Heart right ventricle (tissue), 16 donors: ENCODE measurements at regions not wholly inside any gene's neighbourhood (a gene's known extent, or its start where the extent isn't known, plus 50 kb on each side); places are given as distances from the start of the nearest gene placed in this dataset.

Source experiments
- ATAC-seq, 8 donors: fragments of 200-7000 bp; cut with Tn5 transposase; one replicate each; pipeline ENCODE4 v1.9.1; 2020; ENCODE audit warnings: mild to moderate bottlenecking in 8 of 8, moderate library complexity in 8 of 8, moderate number of reproducible peaks in 1 of 8
- DNase-seq, 2 donors: peaks; one replicate each; pipeline ENCODE4 v3.0.0-alpha.2; 2020
- H3K27ac ChIP-seq, 10 donors: fragments of 200-600 bp; sonication (generic) in 2 of 10; one replicate each; pipeline versions ENCODE4 v1.5.0 to v1.8.0; 2020 to 2022; ENCODE audit warnings: mild to moderate bottlenecking in 3 of 10
- H3K27me3 ChIP-seq, 7 donors: fragments of 200-600 bp; one replicate each; pipeline ENCODE4 v1.8.0; 2021 to 2022; ENCODE audit warnings: mild to moderate bottlenecking in 2 of 7
- H3K36me3 ChIP-seq, 9 donors: fragments of 200-600 bp; sonication (generic) in 1 of 9; one replicate each; pipeline versions ENCODE4 v1.5.0 to v1.8.0; 2020 to 2022; ENCODE audit warnings: mild to moderate bottlenecking in 2 of 9
- H3K4me1 ChIP-seq, 9 donors: fragments of 200-600 bp; sonication (generic) in 1 of 9; one replicate each; pipeline versions ENCODE4 v1.5.0 to v1.8.0; 2020 to 2022; ENCODE audit warnings: mild to moderate bottlenecking in 4 of 9
- H3K4me3 ChIP-seq, 10 donors: fragments of 200-600 bp; sonication (generic) in 2 of 10; one replicate each; pipeline versions ENCODE4 v1.5.0 to v1.8.0; 2020 to 2022; ENCODE audit warnings: mild to moderate bottlenecking in 7 of 10, moderate library complexity in 2 of 10
- H3K9me3 ChIP-seq, 11 donors: fragments of 200-600 bp in 10 of 11; sonication (generic) in 2 of 11; one replicate each; pipeline versions ENCODE4 v1.5.0 to v1.8.0; 2013 to 2022; ENCODE audit warnings: mild to moderate bottlenecking in 2 of 11, control low read depth in 1 of 11, moderate library complexity in 1 of 11
- CTCF ChIP-seq, 9 donors: fragments of 200-600 bp; sonication (generic) in 2 of 9; IDR thresholded peaks; one replicate each; pipeline versions ENCODE4 v1.5.0 to v1.8.0; 2021 to 2022; ENCODE audit warnings: antibody characterized with exemption in 9 of 9, mild to moderate bottlenecking in 5 of 9, moderate library complexity in 1 of 9
- WGBS, 2 donors: extraction: QIAGEN DNeasy Blood & Tissue Kit; methylation state at CpG; one replicate each; pipeline ENCODE4 v1.1.7; 2013; ENCODE audit warnings: inconsistent platforms in 1 of 2; 5-methylcytosine and 5-hydroxymethylcytosine counted together
- intact Hi-C, 10 donors: fragments of 100-400 bp; cut with DNase I; formaldehyde crosslinking; loops; one replicate each; pipeline versions ENCODE4 v1.11.1 to v1.14.2; 2022
- donor health status: Arrhythmogenic right ventricular cardiomyopathy.
- donor health status: ischemic (EF 13 %, LVEDD 7.1; RV severe dilation, severe dysfunction).
- donor health status: healthy with polysubstance abuse.
- donor health status: DM: no; HTN: yes; CAD: no.
- donor health status: DM: no; HTN: no; CAD: no.
- donor health status: ischemic (EF 25% LVEDD 6.9; RV normal size, moderate dysfunction).
- donor health status: ischemic (EF 25% LVEDD 5.7; RV mildly dilated, moderate dysfunction).
- donor health status: healthy.
- donor health status: DM: yes; HTN: yes; CAD: no.
- donor health status: Ischemic cardiomyopathy.
- donor health status: ischemic (EF 35%, LVEDD 5.7; RV mildly dilated, moderate dysfunction).
- donor health status: nonischemic (EF 11% LVEDD 7.7; RV severe dilation, severe dysfunction).
- donor health status: DM: yes; HTN: yes; CAD: no.
- donor health status: PGD.
- donor health status: ischemic (EF 29% LVEDD 5.4; RV normal size, mild dysfunction).
- donor health status: nonischemic (EF 23%, LVEDD 6.1; RV moderate dilation, normal function).

GRCh38 chr5:37966291-37966690 is 126.5 kb upstream of the GDNF start:
- H3K36me3 ChIP-seq: no peaks in the 10 kb centered on the region
- no peak for TF ChIP-seq CTCF (IDR thresholded peaks at IDR 0.05)
- DNase-seq (no peak), ATAC-seq (no peak)
- no peak overlapping the region for H3K4me3 ChIP-seq
- peaks cover 0 to 19% (median 0%) of the 10 kb centered on the region in 9 donors for H3K4me1 ChIP-seq
- WGBS, 2 donors: 57 to 70% methylated on average over 2 of the region's 2 CpGs
- no peaks in the 10 kb centered on the region for H3K27me3 ChIP-seq
- no peak overlapping the region for H3K27ac ChIP-seq
- H3K9me3 ChIP-seq: no peaks in the 10 kb centered on the region
- intact Hi-C loops: no loop called here

GRCh38 chr5:37962389-37962788 is 122.5 kb upstream of the GDNF start:
- WGBS, 2 donors: 61 to 79% methylated on average over 1 of the region's 1 CpG
- TF ChIP-seq CTCF (IDR thresholded peaks at IDR 0.05): no peak
- no peak for DNase-seq
- no peak overlapping the region for H3K27ac ChIP-seq
- H3K27me3 ChIP-seq: no peaks in the 10 kb centered on the region
- no peaks in the 10 kb centered on the region for H3K36me3 ChIP-seq
- H3K4me3 ChIP-seq: no peak overlapping the region
- peak in 2 of 8 donors; percentile 70 to 93 for ATAC-seq
- peaks cover 0 to 37% (median 17%) of the 10 kb centered on the region in 11 donors for H3K9me3 ChIP-seq
- H3K4me1 ChIP-seq: peaks cover 0 to 18% (median 0%) of the 10 kb centered on the region in 9 donors
- intact Hi-C loops: no loop called here

- Histone ChIP-seq H3K4me1 (no peaks in the 10 kb centered on the region), H3K27ac (no peak overlapping the region), H3K4me3 (no peak overlapping the region), H3K27me3 (no peaks in the 10 kb centered on the region), H3K36me3 (no peaks in the 10 kb centered on the region), H3K9me3 (peaks cover 0 to 45% (median 17%) of the 10 kb centered on the region in 11 donors)
- DNase-seq (no peak), ATAC-seq (no peak)
- no peak for TF ChIP-seq CTCF (IDR thresholded peaks at IDR 0.05)
- intact Hi-C loops: no loop called here
- WGBS, 2 donors: 55 to 63% methylated on average over 1 of the region's 1 CpG
Measured at GRCh38 chr5:37957218-37957617, 117.4 kb upstream of the GDNF start.

- ATAC-seq: no peak
- no peak for TF ChIP-seq CTCF (IDR thresholded peaks at IDR 0.05)
- H3K4me3 ChIP-seq: no peak overlapping the region
- intact Hi-C loops: no loop called here
- no peaks in the 10 kb centered on the region for H3K4me1 ChIP-seq
- 86 to 87% methylated on average over 4 of the region's 4 CpGs for WGBS, 2 donors
- no peaks in the 10 kb centered on the region for H3K36me3 ChIP-seq
- H3K9me3 ChIP-seq: peaks cover 0 to 40% (median 17%) of the 10 kb centered on the region in 11 donors
- no peak overlapping the region for H3K27ac ChIP-seq
- no peaks in the 10 kb centered on the region for H3K27me3 ChIP-seq
- no peak for DNase-seq
Measured at GRCh38 chr5:37955748-37956147, 115.9 kb upstream of the GDNF start.
